ENCODE measurements at regions not wholly inside any gene's neighbourhood (a gene's known extent, or its start where the extent isn't known, plus 50 kb on each side); places are given as distances from the start of the nearest gene placed in this dataset.
"Not testable (repeated sequence)": the region's sequence is repeated elsewhere in the genome, so short reads cannot be mapped to it uniquely, and the experiment has no call there.

GRCh38 chr20:57812632-57813031 lies 102.8 kb upstream of the PMEPA1 start:
- intact Hi-C loops (cut with micrococcal nuclease); H3K36me3 Mint-ChIP-seq (ENCODE audit: low read depth); H3K27me3 Mint-ChIP-seq; H3K27ac Mint-ChIP-seq; H3K9me3 Mint-ChIP-seq; H3K4me3 Mint-ChIP-seq; H3K4me1 Mint-ChIP-seq (ENCODE audit: low read depth): not testable (repeated sequence)

- H3K27me3 Mint-ChIP-seq = no peaks in the 10 kb centered on the region
- intact Hi-C loops (cut with micrococcal nuclease) = no loop called here
- no peak overlapping the region for H3K27ac Mint-ChIP-seq
- no peaks in the 10 kb centered on the region for H3K36me3 Mint-ChIP-seq (ENCODE audit: low read depth)
- no peak overlapping the region for H3K4me3 Mint-ChIP-seq
- no peaks in the 10 kb centered on the region for H3K9me3 Mint-ChIP-seq
- no peaks in the 10 kb centered on the region for H3K4me1 Mint-ChIP-seq (ENCODE audit: low read depth)
Measured at GRCh38 chr20:57811374-57812020, 101.7 kb upstream of the PMEPA1 start.

- Mint-ChIP-seq H3K27me3 (no peaks in the 10 kb centered on the region), H3K4me1 (ENCODE audit: low read depth) (no peaks in the 10 kb centered on the region), H3K36me3 (ENCODE audit: low read depth) (no peaks in the 10 kb centered on the region), H3K4me3 (no peak overlapping the region), H3K27ac (no peak overlapping the region), H3K9me3 (no peaks in the 10 kb centered on the region)
- intact Hi-C loops (cut with micrococcal nuclease) = no loop called here
Measured at GRCh38 chr20:57810511-57811373, 100.9 kb upstream of the PMEPA1 start.

GRCh38 chr20:57809661-57810172 lies 99.9 kb upstream of the PMEPA1 start:
- intact Hi-C loops (cut with micrococcal nuclease) = no loop called here
- no peaks in the 10 kb centered on the region for H3K9me3 Mint-ChIP-seq

GRCh38 chr20:57809149-57809548 lies 99.3 kb upstream of the PMEPA1 start:
- H3K27ac Mint-ChIP-seq = no peak overlapping the region
- intact Hi-C loops (cut with micrococcal nuclease) = no loop called here

More at GRCh38 chr20:57809661-57810172, 99.9 kb upstream of the PMEPA1 start:
- no peaks in the 10 kb centered on the region for H3K4me1 Mint-ChIP-seq (ENCODE audit: low read depth)
- H3K27ac Mint-ChIP-seq = no peak overlapping the region
- H3K27me3 Mint-ChIP-seq = no peaks in the 10 kb centered on the region
- no peak overlapping the region for H3K4me3 Mint-ChIP-seq
- H3K36me3 Mint-ChIP-seq (ENCODE audit: low read depth) = no peaks in the 10 kb centered on the region

GRCh38 chr20:57808264-57809070 lies 98.7 kb upstream of the PMEPA1 start:
- Mint-ChIP-seq H3K27me3 (no peaks in the 10 kb centered on the region), H3K4me1 (ENCODE audit: low read depth) (no peaks in the 10 kb centered on the region), H3K9me3 (no peaks in the 10 kb centered on the region), H3K27ac (no peak overlapping the region), H3K36me3 (ENCODE audit: low read depth) (no peaks in the 10 kb centered on the region), H3K4me3 (no peak overlapping the region)
- intact Hi-C loops (cut with micrococcal nuclease) = no loop called here

More at GRCh38 chr20:57809149-57809548, 99.3 kb upstream of the PMEPA1 start:
- no peaks in the 10 kb centered on the region for H3K4me1 Mint-ChIP-seq (ENCODE audit: low read depth)
- no peaks in the 10 kb centered on the region for H3K27me3 Mint-ChIP-seq
- H3K9me3 Mint-ChIP-seq = no peaks in the 10 kb centered on the region
- H3K36me3 Mint-ChIP-seq (ENCODE audit: low read depth) = no peaks in the 10 kb centered on the region
- no peak overlapping the region for H3K4me3 Mint-ChIP-seq

- intact Hi-C loops (cut with micrococcal nuclease) = no loop called here
- H3K4me3 Mint-ChIP-seq = no peak overlapping the region
- H3K27ac Mint-ChIP-seq = no peak overlapping the region
- no peaks in the 10 kb centered on the region for H3K4me1 Mint-ChIP-seq (ENCODE audit: low read depth)
- H3K9me3 Mint-ChIP-seq = no peaks in the 10 kb centered on the region
- H3K27me3 Mint-ChIP-seq = no peaks in the 10 kb centered on the region
- H3K36me3 Mint-ChIP-seq (ENCODE audit: low read depth) = no peaks in the 10 kb centered on the region
Measured at GRCh38 chr20:57807401-57808263, 97.8 kb upstream of the PMEPA1 start.

- intact Hi-C loops (cut with micrococcal nuclease) = no loop called here
Measured at GRCh38 chr20:57806975-57807374, 97.2 kb upstream of the PMEPA1 start.

GRCh38 chr20:57806476-57806875 lies 96.7 kb upstream of the PMEPA1 start:
- H3K9me3 Mint-ChIP-seq = no peaks in the 10 kb centered on the region

More at GRCh38 chr20:57806975-57807374, 97.2 kb upstream of the PMEPA1 start:
- no peaks in the 10 kb centered on the region for H3K36me3 Mint-ChIP-seq (ENCODE audit: low read depth)
- no peak overlapping the region for H3K27ac Mint-ChIP-seq
- no peaks in the 10 kb centered on the region for H3K27me3 Mint-ChIP-seq
- no peaks in the 10 kb centered on the region for H3K4me1 Mint-ChIP-seq (ENCODE audit: low read depth)
- no peaks in the 10 kb centered on the region for H3K9me3 Mint-ChIP-seq
- no peak overlapping the region for H3K4me3 Mint-ChIP-seq

GRCh38 chr20:57805747-57806146 lies 95.9 kb upstream of the PMEPA1 start:
- intact Hi-C loops (cut with micrococcal nuclease) = no loop called here
- Mint-ChIP-seq H3K36me3 (ENCODE audit: low read depth) (no peaks in the 10 kb centered on the region), H3K27ac (no peak overlapping the region), H3K4me1 (ENCODE audit: low read depth) (no peaks in the 10 kb centered on the region), H3K4me3 (no peak overlapping the region), H3K27me3 (no peaks in the 10 kb centered on the region), H3K9me3 (no peaks in the 10 kb centered on the region)

More at GRCh38 chr20:57806476-57806875, 96.7 kb upstream of the PMEPA1 start:
- Mint-ChIP-seq H3K27me3 (no peaks in the 10 kb centered on the region), H3K4me1 (ENCODE audit: low read depth) (no peaks in the 10 kb centered on the region), H3K4me3 (no peak overlapping the region), H3K27ac (no peak overlapping the region), H3K36me3 (ENCODE audit: low read depth) (no peaks in the 10 kb centered on the region)
- intact Hi-C loops (cut with micrococcal nuclease) = no loop called here

- H3K27me3 Mint-ChIP-seq = no peaks in the 10 kb centered on the region
Measured at GRCh38 chr20:57804470-57805250, 94.8 kb upstream of the PMEPA1 start.

GRCh38 chr20:57803508-57804005 lies 93.7 kb upstream of the PMEPA1 start:
- Mint-ChIP-seq H3K27ac (no peak overlapping the region), H3K9me3 (no peaks in the 10 kb centered on the region), H3K27me3 (no peaks in the 10 kb centered on the region), H3K4me1 (ENCODE audit: low read depth) (no peaks in the 10 kb centered on the region), H3K4me3 (no peak overlapping the region), H3K36me3 (ENCODE audit: low read depth) (no peaks in the 10 kb centered on the region)
- intact Hi-C loops (cut with micrococcal nuclease) = no loop called here

More at GRCh38 chr20:57804470-57805250, 94.8 kb upstream of the PMEPA1 start:
- H3K36me3 Mint-ChIP-seq (ENCODE audit: low read depth) = no peaks in the 10 kb centered on the region
- no peak overlapping the region for H3K4me3 Mint-ChIP-seq
- no peak overlapping the region for H3K27ac Mint-ChIP-seq
- H3K9me3 Mint-ChIP-seq = no peaks in the 10 kb centered on the region
- intact Hi-C loops (cut with micrococcal nuclease) = no loop called here
- no peaks in the 10 kb centered on the region for H3K4me1 Mint-ChIP-seq (ENCODE audit: low read depth)

All from dendritic cell treated with granulocyte-macrophage colony-stimulating factor and Interleukin-4, amounts not matched to agents 40 ng/mL and 50 ng/mL, for 4 days (primary cell).